ENCODE measurements at regions not wholly inside any gene's neighbourhood (a gene's known extent, or its start where the extent isn't known, plus 50 kb on each side); places are given as distances from the start of the nearest gene placed in this dataset.

DNA sequence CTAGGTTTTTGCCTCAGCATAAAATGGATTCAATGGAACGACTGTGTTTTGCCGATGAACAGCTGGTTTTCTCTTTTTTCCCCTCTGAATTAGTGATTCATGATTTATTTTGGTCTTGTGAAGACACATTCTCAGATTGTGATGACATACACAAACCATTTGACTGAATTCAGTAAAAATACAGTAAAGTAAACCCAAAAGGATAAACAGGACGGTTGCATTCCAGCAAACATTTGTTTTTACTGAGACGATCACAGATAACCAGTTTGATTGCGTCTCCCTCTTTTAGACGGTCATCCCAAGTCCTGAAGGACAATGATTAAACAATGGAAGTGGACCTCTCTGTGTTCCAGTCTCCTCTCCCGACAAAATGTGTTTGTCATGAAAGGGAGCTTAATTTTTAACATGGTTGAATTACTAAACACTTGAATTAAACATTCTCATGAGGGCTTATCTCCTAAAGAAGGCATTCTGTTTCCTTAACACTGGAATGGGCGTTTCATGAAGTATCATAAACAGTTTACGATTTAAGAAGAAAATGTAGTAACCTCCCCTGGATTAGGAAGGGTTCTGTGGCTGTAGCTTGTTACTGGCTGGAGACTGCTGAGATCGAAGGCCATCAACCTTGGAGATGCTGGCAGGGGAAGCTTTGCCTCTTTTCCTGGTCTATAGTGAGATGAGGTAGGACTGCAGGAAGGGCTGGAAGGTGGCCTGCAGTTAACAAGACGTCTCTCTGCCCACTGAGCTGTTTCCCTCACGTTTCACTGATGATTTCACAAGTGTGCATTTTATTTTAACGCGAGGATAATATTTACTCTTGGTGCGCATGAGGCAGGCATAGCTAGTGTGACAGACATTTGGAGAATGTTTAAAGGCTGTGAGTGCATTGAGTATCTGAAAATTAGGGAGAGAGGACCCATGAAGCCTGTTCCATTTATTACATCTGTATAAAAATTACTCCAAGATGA is 457.9 kb downstream of the FGF9 start (continued):
- TF ChIP-seq REST (IDR thresholded peaks at IDR 0.05; ENCODE audit: unreplicated experiment) (no peak), ZNF331 (CRISPR knock-in tag; IDR thresholded peaks at IDR 0.05; ENCODE audit: low read depth) (no peak), JUNB (IDR thresholded peaks at IDR 0.05; ENCODE audit: unreplicated experiment) (no peak), NANOG (IDR thresholded peaks at IDR 0.05; ENCODE audit: borderline replicate concordance) (no peak), POLR2AphosphoS5 (IDR thresholded peaks at IDR 0.05; ENCODE audit: low read depth) (no peak)
- TF ChIP-seq, protein P1, sequence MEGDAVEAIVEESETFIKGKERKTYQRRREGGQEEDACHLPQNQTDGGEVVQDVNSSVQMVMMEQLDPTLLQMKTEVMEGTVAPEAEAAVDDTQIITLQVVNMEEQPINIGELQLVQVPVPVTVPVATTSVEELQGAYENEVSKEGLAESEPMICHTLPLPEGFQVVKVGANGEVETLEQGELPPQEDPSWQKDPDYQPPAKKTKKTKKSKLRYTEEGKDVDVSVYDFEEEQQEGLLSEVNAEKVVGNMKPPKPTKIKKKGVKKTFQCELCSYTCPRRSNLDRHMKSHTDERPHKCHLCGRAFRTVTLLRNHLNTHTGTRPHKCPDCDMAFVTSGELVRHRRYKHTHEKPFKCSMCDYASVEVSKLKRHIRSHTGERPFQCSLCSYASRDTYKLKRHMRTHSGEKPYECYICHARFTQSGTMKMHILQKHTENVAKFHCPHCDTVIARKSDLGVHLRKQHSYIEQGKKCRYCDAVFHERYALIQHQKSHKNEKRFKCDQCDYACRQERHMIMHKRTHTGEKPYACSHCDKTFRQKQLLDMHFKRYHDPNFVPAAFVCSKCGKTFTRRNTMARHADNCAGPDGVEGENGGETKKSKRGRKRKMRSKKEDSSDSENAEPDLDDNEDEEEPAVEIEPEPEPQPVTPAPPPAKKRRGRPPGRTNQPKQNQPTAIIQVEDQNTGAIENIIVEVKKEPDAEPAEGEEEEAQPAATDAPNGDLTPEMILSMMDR (conservative IDR thresholded peaks at IDR 0.05; ENCODE audit: low read depth in 2 of 2): no peak

GRCh38 chr13:22130254-22130653 is 459.4 kb downstream of the FGF9 start:
- no peak overlapping the region for H3K27ac Mint-ChIP-seq
- Histone ChIP-seq H3K4me1 (ENCODE audit: insufficient read depth) (no peaks in the 10 kb centered on the region), H2AFZ (no peak overlapping the region), H3K36me3 (ENCODE audit: insufficient read depth) (no peaks in the 10 kb centered on the region), H3K9me2 (ENCODE audit: insufficient read depth) (no peaks in the 10 kb centered on the region), H3K27me3 (ENCODE audit: insufficient read depth) (no peaks in the 10 kb centered on the region), H3F3A (replicated peaks; ENCODE audit: low read depth) (no peaks in the 10 kb centered on the region), H4K20me1 (replicated peaks; ENCODE audit: insufficient read depth) (no peaks in the 10 kb centered on the region), H3K4me3 (no peak overlapping the region), H3K4me2 (no peak overlapping the region), H3K79me2 (replicated peaks; ENCODE audit: insufficient read depth) (no peaks in the 10 kb centered on the region; the same call in 1 of the 2 replicates), H3K27ac (ENCODE audit: low read depth) (no peak overlapping the region)
- DNase-seq (ENCODE audit: low spot score): no peak
- ATAC-seq: no peak
- H3K36me3 Mint-ChIP-seq (ENCODE audit: low read depth): no peaks in the 10 kb centered on the region
- H3K27me3 Mint-ChIP-seq (ENCODE audit: insufficient read depth, low read depth, poor library complexity): no peaks in the 10 kb centered on the region
- H3K4me3 Mint-ChIP-seq: no peak overlapping the region
- no peaks in the 10 kb centered on the region; the same call in 2 of the 3 replicates for H3K4me1 Mint-ChIP-seq
- H3K9me3 Mint-ChIP-seq: no peaks in the 10 kb centered on the region
- no peak for TF ChIP-seq REST (IDR thresholded peaks at IDR 0.05; ENCODE audit: unreplicated experiment)
- TF ChIP-seq, protein P2, sequence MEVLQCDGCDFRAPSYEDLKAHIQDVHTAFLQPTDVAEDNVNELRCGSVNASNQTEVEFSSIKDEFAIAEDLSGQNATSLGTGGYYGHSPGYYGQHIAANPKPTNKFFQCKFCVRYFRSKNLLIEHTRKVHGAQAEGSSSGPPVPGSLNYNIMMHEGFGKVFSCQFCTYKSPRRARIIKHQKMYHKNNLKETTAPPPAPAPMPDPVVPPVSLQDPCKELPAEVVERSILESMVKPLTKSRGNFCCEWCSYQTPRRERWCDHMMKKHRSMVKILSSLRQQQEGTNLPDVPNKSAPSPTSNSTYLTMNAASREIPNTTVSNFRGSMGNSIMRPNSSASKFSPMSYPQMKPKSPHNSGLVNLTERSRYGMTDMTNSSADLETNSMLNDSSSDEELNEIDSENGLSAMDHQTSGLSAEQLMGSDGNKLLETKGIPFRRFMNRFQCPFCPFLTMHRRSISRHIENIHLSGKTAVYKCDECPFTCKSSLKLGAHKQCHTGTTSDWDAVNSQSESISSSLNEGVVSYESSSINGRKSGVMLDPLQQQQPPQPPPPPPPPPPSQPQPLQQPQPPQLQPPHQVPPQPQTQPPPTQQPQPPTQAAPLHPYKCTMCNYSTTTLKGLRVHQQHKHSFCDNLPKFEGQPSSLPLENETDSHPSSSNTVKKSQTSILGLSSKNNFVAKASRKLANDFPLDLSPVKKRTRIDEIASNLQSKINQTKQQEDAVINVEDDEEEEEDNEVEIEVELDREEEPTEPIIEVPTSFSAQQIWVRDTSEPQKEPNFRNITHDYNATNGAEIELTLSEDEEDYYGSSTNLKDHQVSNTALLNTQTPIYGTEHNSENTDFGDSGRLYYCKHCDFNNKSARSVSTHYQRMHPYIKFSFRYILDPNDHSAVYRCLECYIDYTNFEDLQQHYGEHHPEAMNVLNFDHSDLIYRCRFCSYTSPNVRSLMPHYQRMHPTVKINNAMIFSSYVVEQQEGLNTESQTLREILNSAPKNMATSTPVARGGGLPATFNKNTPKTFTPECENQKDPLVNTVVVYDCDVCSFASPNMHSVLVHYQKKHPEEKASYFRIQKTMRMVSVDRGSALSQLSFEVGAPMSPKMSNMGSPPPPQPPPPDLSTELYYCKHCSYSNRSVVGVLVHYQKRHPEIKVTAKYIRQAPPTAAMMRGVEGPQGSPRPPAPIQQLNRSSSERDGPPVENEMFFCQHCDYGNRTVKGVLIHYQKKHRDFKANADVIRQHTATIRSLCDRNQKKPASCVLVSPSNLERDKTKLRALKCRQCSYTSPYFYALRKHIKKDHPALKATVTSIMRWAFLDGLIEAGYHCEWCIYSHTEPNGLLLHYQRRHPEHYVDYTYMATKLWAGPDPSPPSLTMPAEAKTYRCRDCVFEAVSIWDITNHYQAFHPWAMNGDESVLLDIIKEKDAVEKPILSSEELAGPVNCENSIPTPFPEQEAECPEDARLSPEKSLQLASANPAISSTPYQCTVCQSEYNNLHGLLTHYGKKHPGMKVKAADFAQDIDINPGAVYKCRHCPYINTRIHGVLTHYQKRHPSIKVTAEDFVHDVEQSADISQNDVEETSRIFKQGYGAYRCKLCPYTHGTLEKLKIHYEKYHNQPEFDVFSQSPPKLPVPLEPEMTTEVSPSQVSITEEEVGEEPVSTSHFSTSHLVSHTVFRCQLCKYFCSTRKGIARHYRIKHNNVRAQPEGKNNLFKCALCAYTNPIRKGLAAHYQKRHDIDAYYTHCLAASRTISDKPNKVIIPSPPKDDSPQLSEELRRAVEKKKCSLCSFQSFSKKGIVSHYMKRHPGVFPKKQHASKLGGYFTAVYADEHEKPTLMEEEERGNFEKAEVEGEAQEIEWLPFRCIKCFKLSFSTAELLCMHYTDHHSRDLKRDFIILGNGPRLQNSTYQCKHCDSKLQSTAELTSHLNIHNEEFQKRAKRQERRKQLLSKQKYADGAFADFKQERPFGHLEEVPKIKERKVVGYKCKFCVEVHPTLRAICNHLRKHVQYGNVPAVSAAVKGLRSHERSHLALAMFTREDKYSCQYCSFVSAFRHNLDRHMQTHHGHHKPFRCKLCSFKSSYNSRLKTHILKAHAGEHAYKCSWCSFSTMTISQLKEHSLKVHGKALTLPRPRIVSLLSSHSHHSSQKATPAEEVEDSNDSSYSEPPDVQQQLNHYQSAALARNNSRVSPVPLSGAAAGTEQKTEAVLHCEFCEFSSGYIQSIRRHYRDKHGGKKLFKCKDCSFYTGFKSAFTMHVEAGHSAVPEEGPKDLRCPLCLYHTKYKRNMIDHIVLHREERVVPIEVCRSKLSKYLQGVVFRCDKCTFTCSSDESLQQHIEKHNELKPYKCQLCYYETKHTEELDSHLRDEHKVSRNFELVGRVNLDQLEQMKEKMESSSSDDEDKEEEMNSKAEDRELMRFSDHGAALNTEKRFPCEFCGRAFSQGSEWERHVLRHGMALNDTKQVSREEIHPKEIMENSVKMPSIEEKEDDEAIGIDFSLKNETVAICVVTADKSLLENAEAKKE (CRISPR knock-in tag; IDR thresholded peaks at IDR 0.05): no peak

Measured in GM23338 (cell line).